ENCODE measurements at regions not wholly inside any gene's neighbourhood (a gene's known extent, or its start where the extent isn't known, plus 50 kb on each side); places are given as distances from the start of the nearest gene placed in this dataset.
A peak's percentile ranks its signal among the peaks of the same experiment; 100 is the strongest.

GRCh38 chr1:229213797-229214196 lies 57.1 kb upstream of the RAB4A start:
- H3K27ac Mint-ChIP-seq: no peak overlapping the region
- H3K4me3 Mint-ChIP-seq: no peak overlapping the region
- H3K36me3 Mint-ChIP-seq (ENCODE audit: low read depth): no peaks in the 10 kb centered on the region
- no peaks in the 10 kb centered on the region for H3K4me1 Mint-ChIP-seq
- ATAC-seq (replicated peaks): no peak
- H3K27me3 Mint-ChIP-seq: peaks cover 3% of the 10 kb centered on the region
- no peaks in the 10 kb centered on the region for H3K9me3 Mint-ChIP-seq

GRCh38 chr1:229217716-229218115 lies 53.2 kb upstream of the RAB4A start:
- peak; percentile 67 for ATAC-seq (replicated peaks)
- H3K36me3 Mint-ChIP-seq (ENCODE audit: low read depth): no peaks in the 10 kb centered on the region
- no peaks in the 10 kb centered on the region for H3K4me1 Mint-ChIP-seq
- H3K9me3 Mint-ChIP-seq: no peaks in the 10 kb centered on the region
- no peak overlapping the region for H3K27ac Mint-ChIP-seq
- no peak overlapping the region for H3K4me3 Mint-ChIP-seq
- H3K27me3 Mint-ChIP-seq: peaks cover 3% of the 10 kb centered on the region

GRCh38 chr1:229218612-229219025 lies 52.3 kb upstream of the RAB4A start:
- Mint-ChIP-seq H3K36me3 (ENCODE audit: low read depth) (no peaks in the 10 kb centered on the region), H3K4me3 (no peak overlapping the region), H3K27ac (no peak overlapping the region), H3K9me3 (no peaks in the 10 kb centered on the region), H3K27me3 (peaks cover 3% of the 10 kb centered on the region), H3K4me1 (no peaks in the 10 kb centered on the region)
- no peak for ATAC-seq (replicated peaks)

- no peaks in the 10 kb centered on the region for H3K36me3 Mint-ChIP-seq (ENCODE audit: low read depth)
- peaks cover 3% of the 10 kb centered on the region for H3K27me3 Mint-ChIP-seq
- H3K27ac Mint-ChIP-seq: no peak overlapping the region
- no peaks in the 10 kb centered on the region for H3K4me1 Mint-ChIP-seq
- ATAC-seq (replicated peaks): no peak
- no peaks in the 10 kb centered on the region for H3K9me3 Mint-ChIP-seq
- no peak overlapping the region for H3K4me3 Mint-ChIP-seq
Measured at GRCh38 chr1:229220163-229220846, 50.6 kb upstream of the RAB4A start.

- no peak overlapping the region for H3K27ac Mint-ChIP-seq
- no peak overlapping the region for H3K4me3 Mint-ChIP-seq
- H3K36me3 Mint-ChIP-seq (ENCODE audit: low read depth): no peaks in the 10 kb centered on the region
- no peak for ATAC-seq (replicated peaks)
- peaks cover 3% of the 10 kb centered on the region for H3K27me3 Mint-ChIP-seq
- no peaks in the 10 kb centered on the region for H3K4me1 Mint-ChIP-seq
- no peaks in the 10 kb centered on the region for H3K9me3 Mint-ChIP-seq
Measured at GRCh38 chr1:229221106-229222019, 49.5 kb upstream of the RAB4A start.

Data from activated T-helper 17 cell treated with anti-CD3 and anti-CD28 coated beads, Interleukin-2, amount 50 U/mL, for 72 hours (primary cell).